ENCODE measurements at regions not wholly inside any gene's neighbourhood (a gene's known extent, or its start where the extent isn't known, plus 50 kb on each side); places are given as distances from the start of the nearest gene placed in this dataset.

GRCh38 chr1:30598571-30599114, 124.7 kb downstream of the MATN1 start:
- Mint-ChIP-seq H3K27ac (no peak overlapping the region), H3K36me3 (ENCODE audit: insufficient read depth) (no peaks in the 10 kb centered on the region), H3K4me1 (ENCODE audit: low read depth in 2 of 2) (no peaks in the 10 kb centered on the region), H3K4me3 (no peak overlapping the region), H3K9me3 (no peaks in the 10 kb centered on the region), H3K27me3 (peaks cover 34 to 78% of the 10 kb centered on the region in 2 donors)
- DNase-seq (no peak), ATAC-seq (replicated peaks) (no peak)

GRCh38 chr1:30597711-30598110, 125.7 kb downstream of the MATN1 start:
- Mint-ChIP-seq H3K36me3 (ENCODE audit: insufficient read depth) (no peaks in the 10 kb centered on the region), H3K9me3 (no peaks in the 10 kb centered on the region), H3K4me1 (ENCODE audit: low read depth in 2 of 2) (no peaks in the 10 kb centered on the region), H3K4me3 (no peak overlapping the region), H3K27ac (no peak overlapping the region), H3K27me3 (peaks cover 37 to 75% of the 10 kb centered on the region in 2 donors)
- no peak for DNase-seq
- ATAC-seq (replicated peaks), result no peak

- Mint-ChIP-seq H3K36me3 (ENCODE audit: insufficient read depth) (no peaks in the 10 kb centered on the region), H3K27me3 (peaks cover 39 to 67% of the 10 kb centered on the region in 2 donors), H3K4me1 (ENCODE audit: low read depth in 2 of 2) (no peaks in the 10 kb centered on the region), H3K9me3 (no peaks in the 10 kb centered on the region), H3K27ac (no peak overlapping the region), H3K4me3 (no peak overlapping the region)
- no peak for ATAC-seq (replicated peaks)
- DNase-seq, result no peak
Observed at GRCh38 chr1:30596891-30597290, 126.5 kb downstream of the MATN1 start.

- no peak for DNase-seq
- H3K4me3 Mint-ChIP-seq, result no peak overlapping the region
- H3K27ac Mint-ChIP-seq, result no peak overlapping the region
- H3K27me3 Mint-ChIP-seq, result peaks cover 43 to 64% of the 10 kb centered on the region in 2 donors
- no peaks in the 10 kb centered on the region for H3K4me1 Mint-ChIP-seq (ENCODE audit: low read depth in 2 of 2)
- H3K36me3 Mint-ChIP-seq (ENCODE audit: insufficient read depth), result no peaks in the 10 kb centered on the region
- ATAC-seq (replicated peaks), result no peak
- H3K9me3 Mint-ChIP-seq, result no peaks in the 10 kb centered on the region
Observed at GRCh38 chr1:30596470-30596869, 126.9 kb downstream of the MATN1 start.

GRCh38 chr1:30589083-30589482, 134.3 kb downstream of the MATN1 start:
- Mint-ChIP-seq H3K27ac (no peak overlapping the region), H3K9me3 (no peaks in the 10 kb centered on the region), H3K4me1 (ENCODE audit: low read depth in 2 of 2) (no peaks in the 10 kb centered on the region), H3K36me3 (ENCODE audit: insufficient read depth) (no peaks in the 10 kb centered on the region), H3K4me3 (no peak overlapping the region), H3K27me3 (peaks cover 78 to 79% of the 10 kb centered on the region in 2 donors)
- no peak for ATAC-seq (replicated peaks)
- DNase-seq, result no peak

- ATAC-seq (replicated peaks) (no peak), DNase-seq (no peak)
- Mint-ChIP-seq H3K27ac (no peak overlapping the region), H3K4me1 (ENCODE audit: low read depth in 2 of 2) (no peaks in the 10 kb centered on the region), H3K36me3 (ENCODE audit: insufficient read depth) (no peaks in the 10 kb centered on the region), H3K9me3 (no peaks in the 10 kb centered on the region), H3K4me3 (no peak overlapping the region), H3K27me3 (peaks cover 76 to 80% of the 10 kb centered on the region in 2 donors)
Observed at GRCh38 chr1:30588311-30589073, 134.9 kb downstream of the MATN1 start.

GRCh38 chr1:30586671-30587070, 136.7 kb downstream of the MATN1 start:
- Mint-ChIP-seq H3K27ac (no peak overlapping the region), H3K27me3 (peaks cover 87 to 93% of the 10 kb centered on the region in 2 donors), H3K9me3 (peaks cover 0 to 2% of the 10 kb centered on the region in 2 donors), H3K4me1 (ENCODE audit: low read depth in 2 of 2) (no peaks in the 10 kb centered on the region), H3K36me3 (ENCODE audit: insufficient read depth) (no peaks in the 10 kb centered on the region), H3K4me3 (no peak overlapping the region)
- ATAC-seq (replicated peaks) (no peak), DNase-seq (no peak)

GRCh38 chr1:30579580-30579979, 143.8 kb downstream of the MATN1 start:
- Mint-ChIP-seq H3K9me3 (peaks cover 0 to 2% of the 10 kb centered on the region in 2 donors), H3K27me3 (peaks cover 42 to 50% of the 10 kb centered on the region in 2 donors), H3K4me3 (no peak overlapping the region), H3K36me3 (ENCODE audit: insufficient read depth) (no peaks in the 10 kb centered on the region), H3K4me1 (ENCODE audit: low read depth in 2 of 2) (no peaks in the 10 kb centered on the region), H3K27ac (no peak overlapping the region)
- ATAC-seq (replicated peaks) (no peak), DNase-seq (no peak)

- ATAC-seq (replicated peaks), result no peak
Observed at GRCh38 chr1:30575066-30575465, 148.3 kb downstream of the MATN1 start.

GRCh38 chr1:30572192-30572591, 151.2 kb downstream of the MATN1 start:
- DNase-seq, result no peak
- no peak overlapping the region for H3K4me3 Mint-ChIP-seq
- H3K27me3 Mint-ChIP-seq, result peaks cover 40 to 68% of the 10 kb centered on the region in 2 donors
- no peaks in the 10 kb centered on the region for H3K4me1 Mint-ChIP-seq (ENCODE audit: low read depth in 2 of 2)
- no peak overlapping the region for H3K27ac Mint-ChIP-seq
- no peaks in the 10 kb centered on the region for H3K36me3 Mint-ChIP-seq (ENCODE audit: insufficient read depth)
- no peaks in the 10 kb centered on the region for H3K9me3 Mint-ChIP-seq
- ATAC-seq (replicated peaks), result no peak

More at GRCh38 chr1:30575066-30575465, 148.3 kb downstream of the MATN1 start:
- no peak for DNase-seq
- H3K9me3 Mint-ChIP-seq, result no peaks in the 10 kb centered on the region
- H3K4me1 Mint-ChIP-seq (ENCODE audit: low read depth in 2 of 2), result no peaks in the 10 kb centered on the region
- H3K27ac Mint-ChIP-seq, result no peak overlapping the region
- H3K36me3 Mint-ChIP-seq (ENCODE audit: insufficient read depth), result no peaks in the 10 kb centered on the region
- H3K27me3 Mint-ChIP-seq, result peaks cover 37 to 57% of the 10 kb centered on the region in 2 donors
- H3K4me3 Mint-ChIP-seq, result no peak overlapping the region

- ATAC-seq (replicated peaks), result no peak
- no peaks in the 10 kb centered on the region for H3K4me1 Mint-ChIP-seq (ENCODE audit: low read depth in 2 of 2)
- no peak overlapping the region for H3K27ac Mint-ChIP-seq
- H3K9me3 Mint-ChIP-seq, result no peaks in the 10 kb centered on the region
- H3K36me3 Mint-ChIP-seq (ENCODE audit: insufficient read depth), result no peaks in the 10 kb centered on the region
- no peak overlapping the region for H3K4me3 Mint-ChIP-seq
- DNase-seq, result no peak
- H3K27me3 Mint-ChIP-seq, result peaks cover 40 to 68% of the 10 kb centered on the region in 2 donors
Observed at GRCh38 chr1:30571380-30571779, 152.0 kb downstream of the MATN1 start.

GRCh38 chr1:30569384-30569783, 154.0 kb downstream of the MATN1 start:
- no peaks in the 10 kb centered on the region for H3K4me1 Mint-ChIP-seq (ENCODE audit: low read depth in 2 of 2)
- no peaks in the 10 kb centered on the region for H3K36me3 Mint-ChIP-seq (ENCODE audit: insufficient read depth)
- H3K4me3 Mint-ChIP-seq, result no peak overlapping the region
- ATAC-seq (replicated peaks), result no peak
- no peak overlapping the region for H3K27ac Mint-ChIP-seq
- DNase-seq, result no peak
- no peaks in the 10 kb centered on the region for H3K9me3 Mint-ChIP-seq
- peaks cover 29 to 53% of the 10 kb centered on the region in 2 donors for H3K27me3 Mint-ChIP-seq

- Mint-ChIP-seq H3K27ac (no peak overlapping the region), H3K36me3 (ENCODE audit: insufficient read depth) (no peaks in the 10 kb centered on the region), H3K27me3 (peaks cover 12 to 15% of the 10 kb centered on the region in 2 donors), H3K9me3 (peaks cover 4 to 7% of the 10 kb centered on the region in 2 donors), H3K4me1 (ENCODE audit: low read depth in 2 of 2) (no peaks in the 10 kb centered on the region), H3K4me3 (no peak overlapping the region)
- no peak for ATAC-seq (replicated peaks)
- DNase-seq, result no peak
Observed at GRCh38 chr1:30562559-30562958, 160.8 kb downstream of the MATN1 start.

- no peaks in the 10 kb centered on the region for H3K36me3 Mint-ChIP-seq (ENCODE audit: insufficient read depth)
- peaks cover 0 to 2% of the 10 kb centered on the region in 2 donors for H3K9me3 Mint-ChIP-seq
- no peak overlapping the region for H3K27ac Mint-ChIP-seq
- peaks cover 26 to 61% of the 10 kb centered on the region in 2 donors for H3K27me3 Mint-ChIP-seq
- H3K4me1 Mint-ChIP-seq (ENCODE audit: low read depth in 2 of 2), result no peaks in the 10 kb centered on the region
- DNase-seq (no peak), ATAC-seq (replicated peaks) (no peak)
- no peak overlapping the region for H3K4me3 Mint-ChIP-seq
Observed at GRCh38 chr1:30551603-30552002, 171.8 kb downstream of the MATN1 start.
